Neural progenitor cell (in vitro differentiated cells): ENCODE measurements at regions not wholly inside any gene's neighbourhood (a gene's known extent, or its start where the extent isn't known, plus 50 kb on each side); places are given as distances from the start of the nearest gene placed in this dataset.

Experiments
- DNase-seq: peaks from one replicate; pipeline ENCODE4 v3.0.0-alpha.2; 2016; ENCODE audit warnings: low spot score
- H2AFZ ChIP-seq: fragments of 200-600 bp; sonication (generic); replicated peaks from 2 replicates; pipeline ENCODE4 v1.6.1; 2016; ENCODE audit warnings: antibody characterized with exemption
- H3F3A ChIP-seq: fragments of 200-600 bp; sonication (generic); 2 replicates; pipeline ENCODE4 v1.6.1; 2016; ENCODE audit warnings: antibody characterized with exemption, low read depth
- H3K27ac ChIP-seq: fragments of 200-600 bp; sonication (generic); 2 replicates; pipeline ENCODE4 v1.5.1; 2016; ENCODE audit warnings: mild to moderate bottlenecking
- H3K27me3 ChIP-seq: fragments of 200-600 bp; sonication (generic); 2 replicates; pipeline ENCODE4 v1.6.1; 2016; ENCODE audit warnings: mild to moderate bottlenecking, moderate library complexity
- H3K36me3 ChIP-seq: fragments of 200-600 bp; sonication (generic); 2 replicates; pipeline ENCODE4 v1.5.1; 2016
- H3K4me1 ChIP-seq: fragments of 200-600 bp; sonication (generic); 2 replicates; pipeline ENCODE4 v1.6.1; 2016; ENCODE audit warnings: mixed run types
- H3K4me2 ChIP-seq: fragments of 200-600 bp; sonication (generic); 2 replicates; pipeline ENCODE4 v1.6.1; 2016
- H3K4me3 ChIP-seq: fragments of 200-600 bp; sonication (generic); 2 replicates; pipeline ENCODE4 v1.5.1; 2016
- H3K79me2 ChIP-seq: fragments of 200-600 bp; sonication (generic); 2 replicates; pipeline ENCODE4 v1.6.1; 2016; ENCODE audit warnings: low read depth
- H3K9ac ChIP-seq: fragments of 200-600 bp; sonication (generic); 2 replicates; pipeline ENCODE4 v1.6.1; 2016
- H3K9me3 ChIP-seq: fragments of 200-600 bp; sonication (generic); 2 replicates; pipeline ENCODE4 v1.5.1; 2016; ENCODE audit warnings: low read depth
- H4K20me1 ChIP-seq: fragments of 200-600 bp; sonication (generic); 2 replicates; pipeline ENCODE4 v1.6.1; 2016; ENCODE audit warnings: low read depth
- H3K27ac Mint-ChIP-seq: 3 replicates; pipeline ENCODE4 v1.8.0; 2021; ENCODE audit warnings: mixed read lengths
- H3K27me3 Mint-ChIP-seq: 2 replicates; pipeline ENCODE4 v1.8.0; 2022; ENCODE audit warnings: low read depth, mild to moderate bottlenecking, inconsistent platforms, moderate library complexity, mixed read lengths; ENCODE audit not compliant: insufficient read depth
- H3K36me3 Mint-ChIP-seq: 3 replicates; pipeline ENCODE4 v1.8.0; 2021; ENCODE audit warnings: mixed read lengths
- H3K4me1 Mint-ChIP-seq: 3 replicates; pipeline ENCODE4 v1.8.0; 2021; ENCODE audit warnings: mixed read lengths
- H3K4me3 Mint-ChIP-seq: 3 replicates; pipeline ENCODE4 v1.8.0; 2021; ENCODE audit warnings: mild to moderate bottlenecking, moderate library complexity, mixed read lengths
- H3K9me3 Mint-ChIP-seq: 3 replicates; pipeline ENCODE4 v1.8.0; 2020; ENCODE audit warnings: mixed read lengths
- CTCF ChIP-seq: fragments of 200-600 bp; sonication (generic); IDR thresholded peaks from 2 replicates; pipeline ENCODE4 v1.5.1; 2017; ENCODE audit warnings: antibody characterized with exemption, mild to moderate bottlenecking
- EZH2 ChIP-seq: fragments of 200-600 bp; sonication (generic); IDR thresholded peaks from 2 replicates; pipeline ENCODE4 v1.6.1; 2017; ENCODE audit warnings: antibody characterized with exemption, mild to moderate bottlenecking, moderate library complexity
- EZH2phosphoT487 ChIP-seq: fragments of 200-600 bp; sonication (generic); IDR thresholded peaks from 2 replicates; pipeline ENCODE4 v1.6.1; 2017; ENCODE audit warnings: antibody characterized with exemption

- no peaks in the 10 kb centered on the region for H4K20me1 ChIP-seq
- Mint-ChIP-seq H3K4me3 (no peak overlapping the region), H3K27ac (no peak overlapping the region), H3K4me1 (peaks cover 28% of the 10 kb centered on the region), H3K27me3 (peaks cover 25% of the 10 kb centered on the region), H3K36me3 (no peaks in the 10 kb centered on the region), H3K9me3 (peaks cover 10% of the 10 kb centered on the region)
- no peaks in the 10 kb centered on the region for H3K79me2 ChIP-seq
- no peaks in the 10 kb centered on the region for H3K27me3 ChIP-seq
- H3K27ac ChIP-seq: no peak overlapping the region
- H3K9ac ChIP-seq: no peak overlapping the region
- no peaks in the 10 kb centered on the region for H3K36me3 ChIP-seq
- H3F3A ChIP-seq: no peaks in the 10 kb centered on the region
- DNase-seq: no peak
- TF ChIP-seq EZH2phosphoT487 (no peak), CTCF (no peak), EZH2 (no peak)
- H3K4me2 ChIP-seq: no peak overlapping the region
- H3K9me3 ChIP-seq: no peaks in the 10 kb centered on the region
- H2AFZ ChIP-seq: peak overlapping the region; percentile 71
- peaks cover 7% of the 10 kb centered on the region for H3K4me1 ChIP-seq
- H3K4me3 ChIP-seq: no peak overlapping the region
These were observed 233.0 kb upstream of the KAZN start for GRCh38 chr1:14365301-14365988.

- peaks cover 7% of the 10 kb centered on the region for H3K4me1 ChIP-seq
- Mint-ChIP-seq H3K9me3 (peaks cover 12% of the 10 kb centered on the region), H3K4me3 (no peak overlapping the region), H3K4me1 (peaks cover 31% of the 10 kb centered on the region), H3K27me3 (peaks cover 25% of the 10 kb centered on the region), H3K36me3 (no peaks in the 10 kb centered on the region), H3K27ac (peak overlapping the region; percentile 92)
- no peaks in the 10 kb centered on the region for H4K20me1 ChIP-seq
- no peak overlapping the region for H3K27ac ChIP-seq
- no peaks in the 10 kb centered on the region for H3K36me3 ChIP-seq
- H3K4me3 ChIP-seq: no peak overlapping the region
- no peak overlapping the region for H3K9ac ChIP-seq
- H2AFZ ChIP-seq: peak overlapping the region; percentile 71
- no peaks in the 10 kb centered on the region for H3F3A ChIP-seq
- peak overlapping the region; percentile 59 for H3K4me2 ChIP-seq
- no peaks in the 10 kb centered on the region for H3K79me2 ChIP-seq
- no peak for TF ChIP-seq EZH2phosphoT487
- TF ChIP-seq CTCF: peak; percentile 31
- H3K27me3 ChIP-seq: no peaks in the 10 kb centered on the region
- no peaks in the 10 kb centered on the region for H3K9me3 ChIP-seq
- DNase-seq: peak; percentile 60
These were observed 232.1 kb upstream of the KAZN start for GRCh38 chr1:14366091-14367018.

- Mint-ChIP-seq H3K4me1 (peaks cover 38% of the 10 kb centered on the region), H3K27me3 (peaks cover 25% of the 10 kb centered on the region), H3K4me3 (no peak overlapping the region), H3K36me3 (no peaks in the 10 kb centered on the region), H3K27ac (peak overlapping the region; percentile 58), H3K9me3 (peaks cover 13% of the 10 kb centered on the region)
- TF ChIP-seq CTCF (no peak), EZH2 (no peak), EZH2phosphoT487 (no peak)
- peaks cover 7% of the 10 kb centered on the region for H3K4me1 ChIP-seq
- H3K9me3 ChIP-seq: no peaks in the 10 kb centered on the region
- no peaks in the 10 kb centered on the region for H3F3A ChIP-seq
- H3K4me3 ChIP-seq: no peak overlapping the region
- peak; percentile 23 for DNase-seq
- no peak overlapping the region for H2AFZ ChIP-seq
- H3K9ac ChIP-seq: no peak overlapping the region
- no peaks in the 10 kb centered on the region for H4K20me1 ChIP-seq
- H3K27ac ChIP-seq: no peak overlapping the region
- no peaks in the 10 kb centered on the region for H3K27me3 ChIP-seq
- no peaks in the 10 kb centered on the region for H3K79me2 ChIP-seq
- H3K36me3 ChIP-seq: no peaks in the 10 kb centered on the region
- no peak overlapping the region for H3K4me2 ChIP-seq
These were observed 231.0 kb upstream of the KAZN start for GRCh38 chr1:14367451-14367850.
